T-cell (primary cell): ENCODE measurements at regions not wholly inside any gene's neighbourhood (a gene's known extent, or its start where the extent isn't known, plus 50 kb on each side); places are given as distances from the start of the nearest gene placed in this dataset.

Source experiments
- ATAC-seq, 4 experiments: fragments of 200-7000 bp in 3 of 4; fragments of 150-1000 bp in 1 of 4; cut with Tn5 transposase; replicated peaks in 1 of 4; 1 replicate in 3 of 4; 2 replicates in 1 of 4; pipeline ENCODE4 v1.10.0; 2021; ENCODE audit warnings: moderate library complexity in 3 of 4, mild to moderate bottlenecking in 2 of 4, moderate number of reproducible peaks in 1 of 4
- CTCF ChIA-PET, 2 donors: fragments of 300-600 bp; sonication (Branson Sonifier 250); formaldehyde crosslinking; loops; one replicate each; lab custom pipeline; 2022; ENCODE audit warnings: antibody characterized with exemption in 2 of 2; lab: Charles Lee
- POLR2A ChIA-PET, 2 donors: fragments of 300-600 bp; sonication (Branson Sonifier 250); formaldehyde crosslinking; loops; one replicate each; lab custom pipeline; 2022; ENCODE audit warnings: antibody characterized with exemption in 2 of 2; lab: Charles Lee
- DNase-seq, 35 experiments: peaks; one replicate each; pipeline versions ENCODE4 v3.0.0 to v3.0.0-alpha.2; 2013 to 2023
- H3K27ac ChIP-seq: one replicate; pipeline ENCODE4 v1.5.1; 2013; ENCODE audit warnings: low read length
- H3K27me3 ChIP-seq, 2 experiments: replicated peaks in 1 of 2; 1 replicate in 1 of 2; 2 replicates in 1 of 2; pipeline versions ENCODE4 v1.6.1 to v1.7.0; 2013; ENCODE audit warnings: low read length in 1 of 2, mixed read lengths in 1 of 2; ENCODE audit not compliant: control insufficient read depth in 2 of 2, insufficient read depth in 2 of 2; ENCODE audit errors: extremely low read depth in 1 of 2
- H3K36me3 ChIP-seq, 2 donors: 1 replicate in 1 of 2; 2 replicates in 1 of 2; pipeline versions ENCODE4 v1.6.1 to v1.7.0; 2013; ENCODE audit warnings: low read length in 1 of 2; ENCODE audit not compliant: control insufficient read depth in 2 of 2, insufficient read depth in 1 of 2; ENCODE audit errors: extremely low read depth in 1 of 2
- H3K4me1 ChIP-seq, 2 experiments: 1 replicate in 1 of 2; 2 replicates in 1 of 2; pipeline versions ENCODE4 v1.6.1 to v1.7.0; 2013; ENCODE audit warnings: low read length in 2 of 2, mixed read lengths in 1 of 2; ENCODE audit not compliant: insufficient read depth in 2 of 2, control insufficient read depth in 1 of 2; ENCODE audit errors: extremely low read depth in 1 of 2
- H3K4me3 ChIP-seq, 2 donors: 1 replicate in 1 of 2; 2 replicates in 1 of 2; pipeline versions ENCODE4 v1.5.1 to v1.7.0; 2013; ENCODE audit warnings: mild to moderate bottlenecking in 2 of 2, low read length in 1 of 2, moderate library complexity in 1 of 2; ENCODE audit not compliant: control insufficient read depth in 1 of 2; ENCODE audit errors: extremely low read depth in 1 of 2
- H3K9me3 ChIP-seq: 2 replicates; pipeline ENCODE4 v1.7.0; 2013
- H3K27ac Mint-ChIP-seq, 2 donors: one replicate each; pipeline ENCODE4 v1.8.0; 2020 to 2021; ENCODE audit warnings: mild to moderate bottlenecking in 2 of 2, mixed read lengths in 2 of 2
- H3K27me3 Mint-ChIP-seq, 2 donors: one replicate each; pipeline ENCODE4 v1.8.0; 2021 to 2022; ENCODE audit warnings: mixed read lengths in 2 of 2
- H3K36me3 Mint-ChIP-seq: one replicate; pipeline ENCODE4 v1.8.0; 2021; ENCODE audit warnings: mixed read lengths
- H3K4me1 Mint-ChIP-seq, 3 donors: one replicate each; pipeline ENCODE4 v1.8.0; 2020 to 2022; ENCODE audit warnings: mixed read lengths in 3 of 3, mild to moderate bottlenecking in 1 of 3
- H3K4me3 Mint-ChIP-seq, 3 donors: one replicate each; pipeline ENCODE4 v1.8.0; 2020 to 2022; ENCODE audit warnings: mild to moderate bottlenecking in 3 of 3, mixed read lengths in 3 of 3, moderate library complexity in 3 of 3
- H3K9me3 Mint-ChIP-seq, 3 donors: one replicate each; pipeline ENCODE4 v1.8.0; 2020 to 2022; ENCODE audit warnings: mixed read lengths in 3 of 3
- WGBS: methylation state at CpG from one replicate; pipeline ENCODE4 v1.1.5; 2013; ENCODE audit warnings: missing lambda C conversion rate; ENCODE audit not compliant: insufficient coverage; 5-methylcytosine and 5-hydroxymethylcytosine counted together

DNA sequence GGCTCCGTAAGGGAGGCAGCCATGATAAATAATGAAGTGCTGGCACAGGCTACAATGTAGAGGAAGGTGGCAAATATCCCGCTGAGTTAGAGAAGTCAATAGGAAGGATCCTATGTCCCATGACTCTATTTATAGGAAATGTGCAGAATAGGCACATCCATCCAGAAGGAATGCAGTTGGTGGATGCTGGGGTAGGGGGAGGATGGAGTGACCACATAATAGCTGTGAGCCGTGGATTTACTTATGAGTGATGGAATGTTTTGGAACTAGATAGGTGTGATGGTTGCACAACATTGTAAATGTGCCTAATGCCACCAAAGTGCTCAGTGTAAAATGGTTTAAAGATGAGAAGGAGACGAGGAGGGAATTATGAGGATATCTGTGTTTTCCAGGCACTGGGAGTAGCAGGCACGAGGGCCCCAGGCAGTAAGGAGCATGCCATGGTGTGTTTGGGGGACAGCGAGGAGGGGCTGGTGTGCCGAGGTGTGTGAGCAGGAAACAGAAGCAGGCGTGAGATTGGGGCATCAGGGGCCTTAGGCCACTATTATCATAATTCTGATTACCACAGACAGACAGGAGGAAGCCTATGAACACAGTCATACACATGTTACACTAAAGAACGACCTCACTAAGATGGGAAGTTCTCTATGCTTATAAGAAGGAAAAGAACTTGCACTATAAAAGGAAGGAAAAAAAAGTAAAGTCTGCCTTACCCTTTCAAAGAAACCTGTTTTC lies 837.3 kb upstream of the TMEM132C start:
- Mint-ChIP-seq H3K4me1 (no peaks in the 10 kb centered on the region), H3K9me3 (peaks cover 0 to 12% (median 3%) of the 10 kb centered on the region in 3 donors), H3K27ac (no peak overlapping the region), H3K36me3 (no peaks in the 10 kb centered on the region), H3K4me3 (no peak overlapping the region), H3K27me3 (no peaks in the 10 kb centered on the region)
- DNase-seq: no peak
- no peak overlapping the region for H3K4me3 ChIP-seq
- H3K4me1 ChIP-seq: no peaks in the 10 kb centered on the region
- no peaks in the 10 kb centered on the region for H3K9me3 ChIP-seq
- POLR2A ChIA-PET: no interaction called here
- no peaks in the 10 kb centered on the region for H3K36me3 ChIP-seq
- CTCF ChIA-PET: no interaction called here
- no peak for ATAC-seq
- no peak overlapping the region for H3K27ac ChIP-seq
- WGBS: 62% methylated on average over 3 of the region's 9 CpGs
- no peaks in the 10 kb centered on the region for H3K27me3 ChIP-seq

DNA sequence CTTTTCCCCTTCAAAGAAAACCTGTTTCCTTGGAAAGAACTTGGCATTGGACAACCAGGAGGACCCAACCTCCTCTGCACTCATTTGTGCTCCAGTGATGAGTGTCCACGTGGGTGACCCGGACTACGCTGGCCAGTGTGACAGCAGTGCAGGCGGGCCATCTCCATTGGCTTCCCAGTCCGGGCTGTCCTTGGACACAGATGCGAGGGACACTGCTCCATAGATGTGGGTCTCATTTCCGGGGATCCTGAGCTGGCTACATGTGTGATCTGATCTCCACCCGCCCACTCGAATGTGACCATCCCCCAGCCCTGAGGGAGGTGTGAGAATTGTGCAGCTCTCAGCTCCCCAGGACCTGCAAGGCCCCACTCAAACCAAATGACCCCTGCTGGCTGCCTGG lies 836.6 kb upstream of the TMEM132C start:
- Mint-ChIP-seq H3K9me3 (peaks cover 0 to 14% (median under 1%) of the 10 kb centered on the region in 3 donors), H3K27me3 (no peaks in the 10 kb centered on the region), H3K27ac (no peak overlapping the region), H3K4me1 (no peaks in the 10 kb centered on the region), H3K36me3 (no peaks in the 10 kb centered on the region), H3K4me3 (no peak overlapping the region)
- ChIA-PET POLR2A (no interaction called here), CTCF (no interaction called here)
- whole genome bisulfite sequencing: 80% methylated on average over 6 of the region's 9 CpGs
- no peak overlapping the region for H3K27ac ChIP-seq
- H3K9me3 ChIP-seq: no peaks in the 10 kb centered on the region
- ATAC-seq (no peak), DNase-seq (no peak)
- no peaks in the 10 kb centered on the region for H3K36me3 ChIP-seq
- H3K4me3 ChIP-seq: no peak overlapping the region
- no peaks in the 10 kb centered on the region for H3K27me3 ChIP-seq
- H3K4me1 ChIP-seq: no peaks in the 10 kb centered on the region

GRCh38 chr12:127431177-127431576 lies 835.8 kb upstream of the TMEM132C start:
- no peak overlapping the region for H3K4me3 Mint-ChIP-seq
- DNase-seq (no peak), ATAC-seq (no peak)
- Histone ChIP-seq H3K4me3 (no peak overlapping the region), H3K27me3 (no peaks in the 10 kb centered on the region), H3K4me1 (no peaks in the 10 kb centered on the region), H3K27ac (no peak overlapping the region), H3K36me3 (no peaks in the 10 kb centered on the region), H3K9me3 (peaks cover 2% of the 10 kb centered on the region)
- CTCF ChIA-PET: no interaction called here
- no peaks in the 10 kb centered on the region for H3K27me3 Mint-ChIP-seq
- H3K36me3 Mint-ChIP-seq: no peaks in the 10 kb centered on the region
- no peak overlapping the region for H3K27ac Mint-ChIP-seq
- H3K4me1 Mint-ChIP-seq: no peaks in the 10 kb centered on the region
- POLR2A ChIA-PET: no interaction called here
- H3K9me3 Mint-ChIP-seq: peaks cover 2 to 13% (median 3%) of the 10 kb centered on the region in 3 donors
- 81% methylated on average over 6 of the region's 6 CpGs for WGBS

GRCh38 chr12:127431594-127431993 lies 835.4 kb upstream of the TMEM132C start:
- ChIA-PET CTCF (no interaction called here), POLR2A (no interaction called here)
- Mint-ChIP-seq H3K9me3 (peaks cover 2 to 13% (median 3%) of the 10 kb centered on the region in 3 donors), H3K27ac (no peak overlapping the region), H3K4me3 (no peak overlapping the region), H3K36me3 (no peaks in the 10 kb centered on the region), H3K27me3 (peaks cover 0 to under 1% of the 10 kb centered on the region in 2 donors), H3K4me1 (no peaks in the 10 kb centered on the region)
- WGBS: 90% methylated on average over 2 of the region's 5 CpGs
- peaks cover 2% of the 10 kb centered on the region for H3K9me3 ChIP-seq
- H3K4me3 ChIP-seq: no peak overlapping the region
- no peak for ATAC-seq
- DNase-seq: no peak
- H3K27me3 ChIP-seq: no peaks in the 10 kb centered on the region
- H3K4me1 ChIP-seq: no peaks in the 10 kb centered on the region
- H3K36me3 ChIP-seq: no peaks in the 10 kb centered on the region
- H3K27ac ChIP-seq: no peak overlapping the region

DNA sequence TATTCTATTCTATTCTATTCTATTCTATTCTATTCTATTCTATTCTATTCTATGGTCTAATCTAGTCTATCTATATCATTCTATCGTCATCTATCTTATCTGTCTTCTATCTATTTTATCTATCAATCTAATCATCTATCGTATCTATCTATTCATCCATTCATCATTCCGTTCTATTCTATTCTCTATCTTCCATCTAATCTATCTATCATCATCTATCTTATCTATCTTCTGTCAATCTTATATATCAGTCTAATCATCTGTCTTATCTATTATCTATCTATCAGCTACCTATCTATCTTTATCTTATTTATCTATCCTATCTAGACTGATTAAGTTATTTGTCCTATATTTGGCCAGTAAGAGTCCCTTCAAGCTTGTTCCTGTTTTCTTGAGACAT lies 831.5 kb upstream of the TMEM132C start:
- no peak overlapping the region for H3K27ac ChIP-seq
- CTCF ChIA-PET: no interaction called here
- Mint-ChIP-seq H3K27ac (no peak overlapping the region), H3K4me1 (no peaks in the 10 kb centered on the region), H3K9me3 (peaks cover 10 to 19% (median 17%) of the 10 kb centered on the region in 3 donors), H3K27me3 (peaks cover 0 to 2% of the 10 kb centered on the region in 2 donors), H3K4me3 (no peak overlapping the region), H3K36me3 (no peaks in the 10 kb centered on the region)
- WGBS: 94% methylated on average over 2 of the region's 3 CpGs
- no peaks in the 10 kb centered on the region for H3K4me1 ChIP-seq
- POLR2A ChIA-PET: no interaction called here
- no peaks in the 10 kb centered on the region for H3K36me3 ChIP-seq
- no peak overlapping the region for H3K4me3 ChIP-seq
- DNase-seq: no peak
- H3K9me3 ChIP-seq: peaks cover 2% of the 10 kb centered on the region
- no peak for ATAC-seq
- H3K27me3 ChIP-seq: no peaks in the 10 kb centered on the region

DNA sequence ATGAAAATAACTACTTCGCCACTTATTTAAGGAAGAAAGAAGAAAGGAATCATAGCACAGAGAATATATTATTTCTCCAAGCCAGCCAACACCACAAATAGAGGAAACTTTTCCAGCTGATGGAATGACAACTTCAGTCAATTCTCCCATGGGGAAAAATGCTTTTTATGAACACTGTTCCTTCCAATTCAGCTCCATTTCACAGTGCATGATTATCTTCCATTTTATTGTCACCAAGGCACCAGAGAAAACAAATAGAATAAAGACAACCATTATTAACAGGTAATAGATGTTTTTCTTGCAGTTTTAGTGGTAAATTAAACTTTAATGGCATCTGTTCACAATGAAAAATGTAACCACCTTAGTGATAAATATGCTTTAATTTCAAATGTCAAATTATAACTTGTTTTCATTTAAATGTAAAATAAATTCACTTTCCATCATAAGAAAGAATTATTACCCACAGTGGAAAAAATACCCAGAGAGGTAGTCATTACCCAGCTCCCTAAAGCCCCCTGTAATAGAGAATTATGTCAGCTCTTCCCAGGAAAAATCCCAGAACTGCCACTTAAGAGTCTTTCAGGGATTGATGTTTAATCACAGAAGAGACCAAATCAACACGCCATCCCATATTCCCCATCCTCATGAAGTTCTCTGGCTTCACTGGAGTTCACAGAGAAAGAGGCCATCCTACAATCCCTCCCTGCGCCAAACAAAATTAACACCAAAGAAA lies 828.3 kb upstream of the TMEM132C start:
- H3K27ac ChIP-seq: no peak overlapping the region
- ATAC-seq: no peak
- no peaks in the 10 kb centered on the region for H3K27me3 ChIP-seq
- ChIA-PET POLR2A (no interaction called here), CTCF (no interaction called here)
- Mint-ChIP-seq H3K4me1 (no peaks in the 10 kb centered on the region), H3K4me3 (no peak overlapping the region), H3K27me3 (peaks cover 0 to 2% of the 10 kb centered on the region in 2 donors), H3K27ac (no peak overlapping the region), H3K9me3 (peaks cover 10 to 28% (median 17%) of the 10 kb centered on the region in 3 donors), H3K36me3 (no peaks in the 10 kb centered on the region)
- no peaks in the 10 kb centered on the region for H3K4me1 ChIP-seq
- H3K9me3 ChIP-seq: peaks cover 2% of the 10 kb centered on the region
- WGBS: no CpG with 5 or more reads among the region's 3 CpGs
- H3K36me3 ChIP-seq: no peaks in the 10 kb centered on the region
- no peak for DNase-seq
- H3K4me3 ChIP-seq: no peak overlapping the region
